SW480 (cell line): ENCODE measurements at regions not wholly inside any gene's neighbourhood (a gene's known extent, or its start where the extent isn't known, plus 50 kb on each side); places are given as distances from the start of the nearest gene placed in this dataset.
"Not testable (repeated sequence)": the region's sequence is repeated elsewhere in the genome, so short reads cannot be mapped to it uniquely, and the experiment has no call there.

Source experiments
- DNase-seq: peaks from one replicate; pipeline ENCODE4 v3.0.0-alpha.2; 2016; ENCODE audit warnings: low spot score

- not testable (repeated sequence) for DNase-seq
Observed at GRCh38 chr1:95669638-95670037, 435.6 kb downstream of the RWDD3 start.

- no peak for DNase-seq
Observed at GRCh38 chr1:95671098-95671497, 437.1 kb downstream of the RWDD3 start.

- DNase-seq = no peak
Observed at GRCh38 chr1:95679262-95679661, 445.3 kb downstream of the RWDD3 start.

GRCh38 chr1:95685081-95685480, 451.1 kb downstream of the RWDD3 start:
- no peak for DNase-seq

GRCh38 chr1:95686217-95686616, 452.2 kb downstream of the RWDD3 start:
- DNase-seq = no peak

GRCh38 chr1:95699149-95699953, 465.3 kb downstream of the RWDD3 start:
- DNase-seq = no peak

- no peak for DNase-seq
Observed at GRCh38 chr1:95701450-95702173, 467.6 kb downstream of the RWDD3 start.

- DNase-seq = no peak
Observed at GRCh38 chr1:95703046-95703445, 469.0 kb downstream of the RWDD3 start.

- DNase-seq = no peak
Observed at GRCh38 chr1:95716097-95716496, 482.1 kb downstream of the RWDD3 start.

- no peak for DNase-seq
Observed at GRCh38 chr1:95716550-95716949, 482.5 kb downstream of the RWDD3 start.

- no peak for DNase-seq
Observed at GRCh38 chr1:95723346-95723745, 489.3 kb downstream of the RWDD3 start.

GRCh38 chr1:95728841-95729240, 494.8 kb downstream of the RWDD3 start:
- DNase-seq = no peak

GRCh38 chr1:95730986-95731385, 497.0 kb downstream of the RWDD3 start:
- DNase-seq = no peak

GRCh38 chr1:95731466-95731865, 497.5 kb downstream of the RWDD3 start:
- DNase-seq = no peak

GRCh38 chr1:95733031-95733430, 499.0 kb downstream of the RWDD3 start:
- no peak for DNase-seq

GRCh38 chr1:95733671-95734070, 499.7 kb downstream of the RWDD3 start:
- DNase-seq = no peak

GRCh38 chr1:95734560-95734959, 500.6 kb downstream of the RWDD3 start:
- DNase-seq = no peak

GRCh38 chr1:95742591-95743089, 508.6 kb downstream of the RWDD3 start:
- peak; percentile 89 for DNase-seq

GRCh38 chr1:95744731-95745130, 510.7 kb downstream of the RWDD3 start:
- no peak for DNase-seq

GRCh38 chr1:95752515-95753381, 518.7 kb downstream of the RWDD3 start:
- no peak for DNase-seq

GRCh38 chr1:95753382-95754016, 519.5 kb downstream of the RWDD3 start:
- no peak for DNase-seq

GRCh38 chr1:95754412-95754811, 520.4 kb downstream of the RWDD3 start:
- DNase-seq = no peak
